HG02852 (cell line): ENCODE measurements at regions not wholly inside any gene's neighbourhood (a gene's known extent, or its start where the extent isn't known, plus 50 kb on each side); places are given as distances from the start of the nearest gene placed in this dataset.
"Not testable (repeated sequence)": the region's sequence is repeated elsewhere in the genome, so short reads cannot be mapped to it uniquely, and the experiment has no call there.

Experiments used
- ATAC-seq: cut with Tn5 transposase; IDR thresholded peaks from one replicate; pipeline ENCODE4 v1.9.1; 2021; ENCODE audit warnings: mild to moderate bottlenecking, moderate library complexity; ENCODE audit not compliant: unreplicated experiment

DNA sequence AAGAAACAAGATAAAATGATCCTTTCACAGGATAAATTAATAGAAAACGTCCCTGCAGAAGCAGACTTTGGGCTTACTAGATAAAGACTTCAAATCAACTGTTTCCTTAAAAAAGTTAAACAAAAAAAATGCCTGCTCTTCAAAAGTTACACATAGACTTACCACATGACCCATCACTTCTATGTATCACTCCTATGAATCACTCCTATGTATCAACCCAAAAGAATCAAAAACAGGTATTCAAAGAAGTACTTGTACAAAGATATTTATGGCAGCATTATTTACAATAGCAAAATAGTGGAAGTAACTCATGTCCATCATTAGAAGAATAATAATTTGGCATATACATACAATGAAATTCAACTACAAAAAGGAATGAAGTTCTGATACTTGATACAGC lies 56.3 kb upstream of the PRDM9 start:
- no peak for ATAC-seq

- no peak for ATAC-seq
Measured at GRCh38 chr5:23450187-23450586, 57.2 kb upstream of the PRDM9 start.

- ATAC-seq, result no peak
Measured at GRCh38 chr5:23448627-23449026, 58.8 kb upstream of the PRDM9 start.

GRCh38 chr5:23446424-23446823 lies 61.0 kb upstream of the PRDM9 start:
- no peak for ATAC-seq

DNA sequence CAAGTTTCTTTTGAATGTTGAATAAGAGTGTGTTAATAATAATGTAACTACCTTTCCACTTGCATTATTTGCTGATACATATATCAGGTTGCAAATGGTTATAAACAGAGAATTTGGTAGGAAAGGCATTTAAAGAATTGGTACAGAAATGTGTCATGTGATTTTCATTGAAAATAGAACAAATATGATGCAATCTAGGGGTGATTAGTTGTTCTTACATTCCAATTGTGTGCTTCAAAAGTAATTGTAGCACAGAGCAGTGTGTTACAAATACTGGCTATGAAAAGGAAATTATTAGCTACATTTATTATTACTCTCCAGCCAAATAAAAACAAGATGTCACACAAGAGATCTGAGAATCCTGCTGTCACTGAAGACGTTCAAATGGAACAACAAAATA lies 61.8 kb upstream of the PRDM9 start:
- no peak for ATAC-seq

GRCh38 chr5:23440703-23441102 lies 66.7 kb upstream of the PRDM9 start:
- ATAC-seq, result no peak

DNA sequence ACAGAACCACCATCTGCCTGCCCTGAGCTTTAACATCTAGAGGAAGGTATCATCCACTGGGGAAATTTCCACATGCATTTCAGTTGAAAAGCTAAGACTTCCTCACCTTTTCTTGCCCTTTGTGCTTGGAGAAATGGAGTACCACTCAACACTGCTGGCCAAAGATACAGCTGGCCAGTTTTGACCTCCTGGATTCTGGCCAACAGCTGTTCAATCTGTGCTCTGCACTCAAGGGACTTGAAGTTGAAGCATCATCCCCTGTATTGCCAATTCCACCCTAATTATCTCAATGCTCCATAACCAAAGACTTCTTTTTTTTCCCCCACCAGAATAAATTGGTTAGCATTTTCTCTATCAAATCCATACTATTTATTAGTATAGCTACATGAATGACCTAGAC lies 70.4 kb upstream of the PRDM9 start:
- no peak for ATAC-seq

DNA sequence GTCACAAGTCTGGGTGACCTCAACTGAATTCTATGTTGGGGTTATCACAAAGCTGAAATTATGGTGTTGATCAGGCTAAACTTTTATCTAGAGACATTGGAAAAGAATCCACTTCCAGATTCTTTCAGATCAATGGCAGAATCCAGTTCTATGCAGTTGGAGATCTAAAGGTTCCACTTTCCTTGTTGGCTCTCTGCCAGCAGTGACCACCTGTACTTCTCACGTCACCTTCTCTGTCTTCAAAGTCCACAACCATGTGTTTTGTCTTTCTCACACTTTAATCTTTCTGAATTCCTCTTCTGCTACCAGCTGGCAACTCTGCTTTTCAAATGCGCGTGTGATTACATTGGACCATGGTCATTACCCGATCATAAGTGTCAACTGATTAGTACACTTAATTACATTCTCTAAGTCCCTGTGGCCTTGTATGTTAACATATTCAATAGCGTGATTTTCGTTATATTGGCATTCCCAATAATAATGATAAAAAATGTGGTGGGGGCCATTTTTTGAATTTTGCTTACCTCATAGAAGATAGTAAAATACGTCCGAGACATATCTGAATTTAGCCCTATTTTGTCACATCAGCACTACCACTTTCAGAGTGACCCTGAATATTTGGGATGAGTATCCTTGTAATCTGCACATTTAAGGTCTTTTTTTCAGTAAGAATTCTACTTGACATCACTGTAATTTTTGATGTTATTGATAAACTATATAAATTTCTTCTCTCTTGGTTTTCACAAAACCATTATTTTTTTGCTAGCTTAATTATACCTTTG lies 73.7 kb upstream of the PRDM9 start:
- no peak for ATAC-seq

DNA sequence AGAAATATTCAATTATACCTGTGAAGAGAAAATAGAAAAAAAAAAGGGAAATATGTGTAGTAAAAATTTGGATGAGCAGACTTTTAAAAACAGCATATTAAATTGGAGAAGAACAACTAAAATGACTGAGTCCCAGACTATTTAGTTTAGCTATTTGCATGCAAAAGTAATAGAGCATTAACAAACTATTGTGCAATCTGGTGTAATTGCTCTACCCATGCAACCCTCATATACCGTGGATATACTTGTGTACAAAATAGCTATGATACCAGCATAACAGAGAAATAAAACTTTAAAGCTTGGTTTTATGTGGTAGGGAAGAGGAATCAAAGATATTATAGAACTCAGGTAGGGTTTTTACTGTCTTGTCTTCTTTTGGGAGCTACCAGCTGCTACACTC lies 78.7 kb upstream of the PRDM9 start:
- ATAC-seq, result no peak

GRCh38 chr5:23420214-23420613 lies 87.2 kb upstream of the PRDM9 start:
- not testable (repeated sequence) for ATAC-seq

DNA sequence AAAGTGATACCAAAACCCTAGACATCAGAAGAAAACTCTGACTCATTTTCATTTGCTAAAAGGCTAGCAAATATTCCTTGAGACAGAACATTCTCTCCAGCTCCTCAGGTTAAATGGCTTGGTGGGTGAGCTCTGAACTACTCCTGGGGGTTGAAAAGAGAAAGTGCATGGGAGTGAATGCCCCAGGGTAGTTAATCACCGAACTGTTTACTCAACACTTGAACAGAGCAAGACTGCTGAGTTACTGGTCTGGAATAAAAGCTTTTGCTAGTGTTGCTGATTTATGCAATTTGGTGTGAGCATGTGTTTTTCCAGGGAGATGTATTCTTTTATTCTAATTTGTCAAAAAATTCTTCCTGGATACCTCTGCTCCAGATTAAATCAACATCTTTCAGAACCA lies 88.3 kb upstream of the PRDM9 start:
- ATAC-seq, result no peak

- no peak for ATAC-seq
Measured at GRCh38 chr5:23412515-23412914, 94.9 kb upstream of the PRDM9 start.

GRCh38 chr5:23411994-23412393 lies 95.4 kb upstream of the PRDM9 start:
- no peak for ATAC-seq

DNA sequence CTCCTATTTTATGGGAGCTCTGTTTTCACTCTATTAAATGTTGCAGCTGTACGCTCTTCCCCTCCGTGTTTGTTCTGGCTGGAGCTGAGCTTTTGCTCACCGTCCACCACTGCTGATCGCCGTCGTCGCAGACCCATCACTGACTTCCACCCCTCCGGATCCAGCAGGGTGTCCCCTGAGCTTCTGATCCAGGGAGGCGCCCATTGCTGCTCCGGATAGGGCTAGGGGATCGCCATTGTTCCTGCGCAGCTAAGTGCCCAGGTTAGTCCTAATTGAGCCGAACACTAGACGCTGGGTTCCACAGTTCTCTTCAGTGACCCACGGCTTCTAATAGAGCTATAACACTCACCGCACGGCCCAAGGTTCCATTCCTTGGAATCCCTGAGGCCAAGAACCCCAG lies 96.2 kb upstream of the PRDM9 start:
- no peak for ATAC-seq

DNA sequence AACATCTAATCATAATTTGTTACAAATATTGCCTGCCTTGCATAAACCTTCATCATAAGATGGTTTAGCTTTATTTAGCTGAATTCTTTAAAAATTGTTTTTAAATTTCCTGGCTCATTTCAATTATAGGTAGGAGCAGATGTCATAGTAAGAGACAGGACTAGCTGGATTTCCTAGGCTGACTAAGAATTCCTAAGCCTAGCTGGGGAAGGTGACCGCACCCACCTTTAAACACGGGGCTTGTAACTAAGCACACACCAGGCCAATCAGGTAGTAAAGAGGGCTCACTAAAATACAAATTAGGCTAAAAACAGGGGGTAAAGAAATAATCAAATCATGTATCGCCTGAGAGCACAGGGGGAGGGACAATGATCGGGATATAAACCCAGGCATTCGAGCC lies 96.6 kb upstream of the PRDM9 start:
- not testable (repeated sequence) for ATAC-seq

DNA sequence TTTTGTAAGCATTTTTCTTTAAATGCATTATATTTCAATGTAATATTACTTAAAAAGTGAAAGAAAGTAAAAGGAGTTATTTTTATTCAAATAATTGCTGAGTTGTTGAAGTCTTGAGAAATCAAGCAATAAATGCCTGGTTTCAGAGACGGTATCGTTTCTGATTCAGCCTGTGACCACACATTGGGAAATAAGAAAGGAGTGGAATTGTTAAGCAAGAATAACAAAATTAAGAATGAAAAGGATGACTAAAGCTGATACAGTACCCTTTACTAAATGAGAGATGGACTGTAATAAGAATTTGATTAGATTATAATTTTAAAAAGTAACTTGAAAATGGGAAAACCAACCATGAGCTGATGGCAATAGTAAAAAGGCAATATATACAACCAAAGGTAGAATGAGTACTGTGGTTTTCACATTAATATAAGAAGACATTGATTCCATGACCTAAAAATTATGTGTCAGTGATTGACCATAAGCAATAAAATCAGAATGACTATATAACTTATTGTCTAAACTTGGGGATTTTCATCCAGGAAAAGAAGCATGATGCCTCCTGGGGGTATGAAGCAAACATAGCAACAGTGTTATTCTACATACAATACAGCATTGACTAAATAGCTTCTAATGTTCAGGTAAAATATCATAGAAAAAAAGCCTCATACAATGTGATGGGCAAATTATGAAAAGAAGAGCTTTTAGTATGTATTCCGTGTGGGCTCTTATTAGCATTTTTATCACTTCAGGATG lies 101.9 kb upstream of the PRDM9 start:
- no peak for ATAC-seq

DNA sequence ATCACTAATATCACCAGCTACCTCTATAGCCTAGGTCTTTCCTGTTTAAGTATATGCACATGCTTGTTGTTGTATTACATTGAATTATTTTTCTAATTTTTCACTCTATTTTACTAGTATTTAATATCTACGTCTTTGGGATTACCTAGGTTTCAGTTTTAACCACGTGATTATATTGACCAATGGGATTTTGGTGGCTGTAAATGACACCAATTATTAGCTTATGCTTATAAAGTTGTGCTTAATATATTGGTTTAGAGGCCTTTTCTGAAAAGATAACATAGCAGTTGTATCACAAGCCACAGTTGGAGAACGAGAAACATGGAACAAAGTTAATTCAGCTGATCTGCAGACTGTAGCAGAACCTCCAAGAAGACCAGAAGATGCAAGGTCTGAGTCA lies 104.8 kb upstream of the PRDM9 start:
- no peak for ATAC-seq

DNA sequence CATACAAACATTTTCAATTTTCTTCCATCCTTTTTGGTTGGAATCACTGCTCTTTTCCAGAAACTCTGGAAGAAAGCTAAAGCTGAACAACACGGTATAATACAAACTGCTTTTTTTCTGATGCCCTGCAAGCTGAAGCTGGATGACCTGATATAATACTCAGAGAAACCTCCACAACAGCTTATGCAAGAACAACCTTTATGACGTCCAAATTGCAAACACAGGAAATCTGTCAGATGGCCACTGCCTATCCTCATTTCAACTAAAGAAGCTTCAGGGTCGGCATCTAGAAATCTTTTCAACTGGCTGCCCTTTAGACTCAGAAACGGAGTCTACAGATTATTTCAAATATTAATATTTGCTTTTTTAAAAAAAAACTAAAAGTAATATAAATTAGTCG lies 106.5 kb upstream of the PRDM9 start:
- ATAC-seq, result no peak

DNA sequence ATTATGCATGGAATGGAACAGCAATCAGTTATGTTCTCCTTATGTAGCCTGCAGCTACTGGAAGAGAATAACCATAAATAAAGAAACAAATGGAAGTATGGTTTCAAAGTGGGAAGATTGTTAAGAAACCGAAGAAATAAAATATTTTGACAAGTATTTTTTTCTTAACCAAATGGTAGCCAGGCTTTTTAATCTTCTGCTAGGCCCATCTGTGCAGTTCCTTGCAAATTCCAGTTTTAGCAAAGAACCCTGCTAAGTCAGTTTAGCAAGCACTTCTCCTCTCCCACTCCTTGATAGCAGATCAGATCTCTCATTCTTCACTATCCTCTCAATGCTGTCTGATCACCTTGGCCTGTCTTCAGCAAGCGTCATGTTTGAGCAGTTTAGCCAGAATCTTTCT lies 111.1 kb upstream of the PRDM9 start:
- no peak for ATAC-seq

- no peak for ATAC-seq
Measured at GRCh38 chr5:23389291-23390101, 117.9 kb upstream of the PRDM9 start.

- ATAC-seq, result no peak
Measured at GRCh38 chr5:23385036-23385435, 122.4 kb upstream of the PRDM9 start.

DNA sequence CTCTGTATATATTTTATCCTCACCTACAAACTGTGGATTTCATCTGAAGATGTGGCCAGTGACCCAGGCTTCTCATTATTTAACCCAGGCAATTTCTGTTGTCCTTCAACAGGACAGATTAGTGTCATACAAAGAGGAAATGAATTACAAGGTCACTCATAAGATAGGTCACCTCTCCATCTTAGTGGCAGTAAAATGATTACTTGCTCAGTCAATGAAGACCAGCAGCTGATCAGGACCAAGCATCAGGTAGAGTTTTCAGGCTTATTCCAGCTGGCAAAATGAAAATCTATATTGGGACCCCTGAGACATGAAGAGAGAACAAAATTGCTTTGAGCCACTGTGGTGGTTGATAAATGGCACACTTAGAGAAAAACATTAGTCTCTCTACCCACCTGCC lies 135.2 kb upstream of the PRDM9 start:
- ATAC-seq, result no peak
